HEK293T (cell line): ENCODE measurements at regions not wholly inside any gene's neighbourhood (a gene's known extent, or its start where the extent isn't known, plus 50 kb on each side); places are given as distances from the start of the nearest gene placed in this dataset.

ENCODE experiments used
- CTCF ChIA-PET: fragments of 350-600 bp; formaldehyde crosslinking; extraction: SDS; loops from one replicate; lab custom pipeline; 2021; ENCODE audit warnings: antibody characterized with exemption, inconsistent platforms; lab: Yijun Ruan, JAX
- POLR2A ChIA-PET: fragments of 350-600 bp; formaldehyde crosslinking; extraction: SDS; loops from one replicate; lab custom pipeline; 2020; ENCODE audit warnings: antibody characterized with exemption, inconsistent platforms; lab: Yijun Ruan, JAX
- DNase-seq: peaks from one replicate; pipeline ENCODE4 v3.0.0; 2012; ENCODE audit warnings: mixed read lengths; ENCODE audit errors: extremely low spot score
- ARNT ChIP-seq: fragments of 450-650 bp; IDR thresholded peaks from 2 replicates; pipeline ENCODE4 v1.6.1; 2017; ENCODE audit warnings: mild to moderate bottlenecking
- BHLHE40 ChIP-seq: fragments of 450-650 bp; IDR thresholded peaks from 2 replicates; pipeline ENCODE4 v1.6.1; 2016; ENCODE audit warnings: mild to moderate bottlenecking, moderate library complexity, borderline replicate concordance
- CTBP1 ChIP-seq: fragments of 450-650 bp; IDR thresholded peaks from 2 replicates; pipeline ENCODE4 v1.6.1; 2016; ENCODE audit warnings: borderline replicate concordance
- ELF4 ChIP-seq: fragments of 450-650 bp; IDR thresholded peaks from 2 replicates; pipeline ENCODE4 v1.6.1; 2017; ENCODE audit warnings: antibody characterized with exemption
- FOXA1 ChIP-seq: fragments of 450-650 bp; IDR thresholded peaks from 2 replicates; pipeline ENCODE4 v1.6.1; 2016; ENCODE audit warnings: mild to moderate bottlenecking
- FOXK2 ChIP-seq: fragments of 450-650 bp; IDR thresholded peaks from 2 replicates; pipeline ENCODE4 v1.6.1; 2016; ENCODE audit warnings: mild to moderate bottlenecking
- FOXM1 ChIP-seq: fragments of 450-650 bp; IDR thresholded peaks from 2 replicates; pipeline ENCODE4 v1.6.1; 2017; ENCODE audit warnings: mild to moderate bottlenecking, borderline replicate concordance
- HDGF ChIP-seq: fragments of 450-650 bp; IDR thresholded peaks from 2 replicates; pipeline ENCODE4 v1.6.1; 2017; ENCODE audit warnings: antibody characterized with exemption, borderline replicate concordance
- L3MBTL2 ChIP-seq: fragments of 450-650 bp; conservative IDR thresholded peaks from 2 replicates; pipeline ENCODE4 v1.6.1; 2016; ENCODE audit warnings: mild to moderate bottlenecking
- LEF1 ChIP-seq: fragments of 450-650 bp; IDR thresholded peaks from 2 replicates; pipeline ENCODE4 v1.6.1; 2017; ENCODE audit warnings: mild to moderate bottlenecking, borderline replicate concordance
- NFRKB ChIP-seq: fragments of 450-650 bp; IDR thresholded peaks from 2 replicates; pipeline ENCODE4 v1.6.1; 2016; ENCODE audit warnings: mild to moderate bottlenecking, moderate library complexity
- PKNOX1 ChIP-seq: fragments of 450-650 bp; IDR thresholded peaks from 2 replicates; pipeline ENCODE4 v1.6.1; 2016
- SP1 ChIP-seq: fragments of 450-650 bp; IDR thresholded peaks from 2 replicates; pipeline ENCODE4 v1.6.1; 2017
- SUZ12 ChIP-seq: fragments of 450-650 bp; IDR thresholded peaks from 2 replicates; pipeline ENCODE4 v1.6.1; 2016; ENCODE audit warnings: mild to moderate bottlenecking
- TARDBP ChIP-seq: fragments of 450-650 bp; IDR thresholded peaks from 2 replicates; pipeline ENCODE4 v1.6.1; 2016
- ZNF384 ChIP-seq: fragments of 450-650 bp; IDR thresholded peaks from 2 replicates; pipeline ENCODE4 v1.6.1; 2016

- DNase-seq, result no peak
- TF ChIP-seq PKNOX1, result no peak
- no peak for TF ChIP-seq SP1
- TF ChIP-seq LEF1, result no peak
- no peak for TF ChIP-seq FOXM1
- no peak for TF ChIP-seq ELF4
- no peak for TF ChIP-seq ARNT
- TF ChIP-seq NFRKB, result no peak
- no peak for TF ChIP-seq L3MBTL2
- TF ChIP-seq HDGF, result no peak
- no peak for TF ChIP-seq TARDBP
- no peak for TF ChIP-seq SUZ12
- TF ChIP-seq FOXK2, result no peak
- no peak for TF ChIP-seq CTBP1
- TF ChIP-seq BHLHE40, result no peak
- no peak for TF ChIP-seq FOXA1
- no peak for TF ChIP-seq ZNF384
- ChIA-PET CTCF (no interaction called here), POLR2A (no interaction called here)
These were observed 1124.6 kb downstream of the AACS start for GRCh38 chr12:126189856-126190255.

- DNase-seq, result no peak
- CTCF ChIA-PET, result no interaction called here
- POLR2A ChIA-PET, result no interaction called here
- TF ChIP-seq BHLHE40, result no peak
- TF ChIP-seq PKNOX1, result no peak
- no peak for TF ChIP-seq FOXM1
- TF ChIP-seq ARNT, result no peak
- no peak for TF ChIP-seq TARDBP
- TF ChIP-seq SP1, result no peak
- TF ChIP-seq ZNF384, result no peak
- no peak for TF ChIP-seq CTBP1
These were observed 1126.0 kb downstream of the AACS start for GRCh38 chr12:126191031-126191891.

GRCh38 chr12:126191949-126192348, 1126.7 kb downstream of the AACS start:
- TF ChIP-seq ELF4 (no peak), FOXK2 (no peak), PKNOX1 (no peak)
- DNase-seq, result no peak
- CTCF ChIA-PET, result no interaction called here
- POLR2A ChIA-PET, result no interaction called here

GRCh38 chr12:126193190-126193589, 1128.0 kb downstream of the AACS start:
- no peak for DNase-seq
- ChIA-PET CTCF (no interaction called here), POLR2A (no interaction called here)
- TF ChIP-seq PKNOX1 (no peak), ARNT (no peak), L3MBTL2 (no peak), ELF4 (no peak), FOXA1 (no peak), NFRKB (no peak), SUZ12 (no peak), FOXK2 (no peak), SP1 (no peak), HDGF (no peak), FOXM1 (no peak), TARDBP (no peak), CTBP1 (no peak)

- ChIA-PET CTCF (no interaction called here), POLR2A (no interaction called here)
- DNase-seq, result no peak
- TF ChIP-seq BHLHE40 (no peak), CTBP1 (no peak), TARDBP (no peak), FOXM1 (no peak), L3MBTL2 (no peak), SUZ12 (no peak), HDGF (no peak), ZNF384 (no peak), SP1 (no peak), FOXA1 (no peak)
These were observed 1131.0 kb downstream of the AACS start for GRCh38 chr12:126196263-126196662.

GRCh38 chr12:126198516-126198915, 1133.3 kb downstream of the AACS start:
- TF ChIP-seq CTBP1 (no peak), NFRKB (no peak), SP1 (no peak), BHLHE40 (no peak), TARDBP (no peak), L3MBTL2 (no peak), FOXM1 (no peak), LEF1 (no peak), ZNF384 (no peak), PKNOX1 (no peak), ARNT (no peak), ELF4 (no peak), SUZ12 (no peak), FOXK2 (no peak), FOXA1 (no peak), HDGF (no peak)
- no peak for DNase-seq
- CTCF ChIA-PET, result no interaction called here
- POLR2A ChIA-PET, result no interaction called here
